DOHH2 (cell line): ENCODE measurements at regions not wholly inside any gene's neighbourhood (a gene's known extent, or its start where the extent isn't known, plus 50 kb on each side); places are given as distances from the start of the nearest gene placed in this dataset.

Experiments
- H3F3A ChIP-seq: fragments of 200-600 bp; sonication (generic), shearing (Covaris generic); 2 replicates; pipeline ENCODE4 v1.6.0; 2016; ENCODE audit warnings: antibody characterized with exemption, mild to moderate bottlenecking; ENCODE audit not compliant: control insufficient read depth, insufficient read depth
- H3K27ac ChIP-seq: fragments of 200-600 bp; sonication (generic); 2 replicates; pipeline ENCODE4 v1.5.1; 2014; ENCODE audit warnings: low read depth, mild to moderate bottlenecking, low read length, moderate library complexity
- H3K27me3 ChIP-seq: fragments of 200-600 bp; sonication (generic); 2 replicates; pipeline ENCODE4 v1.6.1; 2014; ENCODE audit warnings: mild to moderate bottlenecking, low read length, mixed read lengths; ENCODE audit not compliant: control insufficient read depth
- H3K36me3 ChIP-seq: fragments of 200-600 bp; sonication (generic); 2 replicates; pipeline ENCODE4 v1.6.1; 2014; ENCODE audit warnings: mild to moderate bottlenecking, low read length, moderate library complexity, mixed read lengths; ENCODE audit not compliant: control insufficient read depth
- H3K4me1 ChIP-seq: fragments of 200-600 bp; sonication (generic); 2 replicates; pipeline ENCODE4 v1.6.1; 2014; ENCODE audit warnings: mild to moderate bottlenecking, low read length, mixed read lengths; ENCODE audit not compliant: control insufficient read depth
- H3K4me2 ChIP-seq: fragments of 200-600 bp; sonication (generic); 2 replicates; pipeline ENCODE4 v1.6.0; 2014; ENCODE audit warnings: mild to moderate bottlenecking, low read length, moderate library complexity
- H3K4me3 ChIP-seq: fragments of 200-600 bp; sonication (generic); 2 replicates; pipeline ENCODE4 v1.5.1; 2014; ENCODE audit warnings: mild to moderate bottlenecking, low read length, mixed read lengths
- H3K79me2 ChIP-seq: fragments of 200-600 bp; sonication (generic); 2 replicates; pipeline ENCODE4 v1.6.1; 2014; ENCODE audit warnings: mild to moderate bottlenecking, low read length, mixed read lengths; ENCODE audit not compliant: control insufficient read depth
- H3K9me2 ChIP-seq: fragments of 200-600 bp; sonication (generic); replicated peaks from 2 replicates; pipeline ENCODE4 v1.6.1; 2014; ENCODE audit warnings: mild to moderate bottlenecking, low read length, mixed read lengths; ENCODE audit not compliant: control insufficient read depth
- H3K9me3 ChIP-seq: fragments of 200-600 bp; sonication (generic); 2 replicates; pipeline ENCODE4 v1.6.1; 2014; ENCODE audit warnings: antibody characterized with exemption, low read length, mixed read lengths; ENCODE audit not compliant: control insufficient read depth, insufficient read depth
- H4K20me1 ChIP-seq: fragments of 200-600 bp; sonication (generic); 2 replicates; pipeline ENCODE4 v1.6.0; 2014; ENCODE audit warnings: low read depth, mild to moderate bottlenecking, antibody characterized with exemption, low read length, moderate library complexity; ENCODE audit not compliant: control insufficient read depth, insufficient read depth
- EZH2phosphoT487 ChIP-seq: fragments of 200-600 bp; sonication (generic); IDR thresholded peaks from 2 replicates; pipeline ENCODE4 v1.6.1; 2017; ENCODE audit warnings: borderline replicate concordance, mild to moderate bottlenecking, antibody characterized with exemption, low read length, moderate library complexity, mixed read lengths
- TF ChIP-seq, protein P1 (sequence below): fragments of 200-600 bp; sonication (generic); IDR thresholded peaks from one replicate; pipeline ENCODE4 v1.5.1; 2014; ENCODE audit warnings: antibody characterized with exemption, mild to moderate bottlenecking, low read depth, low read length; ENCODE audit not compliant: poor library complexity, severe bottlenecking

DNA sequence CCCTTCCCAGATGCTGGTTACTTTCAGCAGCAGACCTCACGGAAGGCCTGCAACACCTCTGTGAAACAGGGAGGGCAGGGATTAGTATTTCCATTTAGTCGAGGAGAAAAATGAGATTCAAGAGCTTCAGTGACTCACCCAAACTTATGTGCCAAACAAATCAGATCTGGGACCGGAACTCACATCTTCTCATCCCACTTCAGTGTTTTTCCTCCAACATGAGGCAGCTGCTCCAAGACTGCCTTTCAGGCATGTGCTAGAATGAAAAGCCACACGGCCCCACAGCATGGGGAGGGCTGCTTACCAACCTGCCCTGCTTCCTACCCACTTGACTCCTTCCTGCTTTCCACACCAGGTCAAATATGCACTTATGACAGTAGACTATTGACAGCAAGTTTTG, 129.4 kb upstream of the SLC24A5 start:
- no peaks in the 10 kb centered on the region for H3K9me3 ChIP-seq
- no peaks in the 10 kb centered on the region for H3K79me2 ChIP-seq
- H3K4me3 ChIP-seq, result no peak overlapping the region
- TF ChIP-seq, protein P1, sequence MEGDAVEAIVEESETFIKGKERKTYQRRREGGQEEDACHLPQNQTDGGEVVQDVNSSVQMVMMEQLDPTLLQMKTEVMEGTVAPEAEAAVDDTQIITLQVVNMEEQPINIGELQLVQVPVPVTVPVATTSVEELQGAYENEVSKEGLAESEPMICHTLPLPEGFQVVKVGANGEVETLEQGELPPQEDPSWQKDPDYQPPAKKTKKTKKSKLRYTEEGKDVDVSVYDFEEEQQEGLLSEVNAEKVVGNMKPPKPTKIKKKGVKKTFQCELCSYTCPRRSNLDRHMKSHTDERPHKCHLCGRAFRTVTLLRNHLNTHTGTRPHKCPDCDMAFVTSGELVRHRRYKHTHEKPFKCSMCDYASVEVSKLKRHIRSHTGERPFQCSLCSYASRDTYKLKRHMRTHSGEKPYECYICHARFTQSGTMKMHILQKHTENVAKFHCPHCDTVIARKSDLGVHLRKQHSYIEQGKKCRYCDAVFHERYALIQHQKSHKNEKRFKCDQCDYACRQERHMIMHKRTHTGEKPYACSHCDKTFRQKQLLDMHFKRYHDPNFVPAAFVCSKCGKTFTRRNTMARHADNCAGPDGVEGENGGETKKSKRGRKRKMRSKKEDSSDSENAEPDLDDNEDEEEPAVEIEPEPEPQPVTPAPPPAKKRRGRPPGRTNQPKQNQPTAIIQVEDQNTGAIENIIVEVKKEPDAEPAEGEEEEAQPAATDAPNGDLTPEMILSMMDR, result no peak
- TF ChIP-seq EZH2phosphoT487, result no peak
- H4K20me1 ChIP-seq, result no peaks in the 10 kb centered on the region
- H3K9me2 ChIP-seq, result no peaks in the 10 kb centered on the region
- H3F3A ChIP-seq, result no peaks in the 10 kb centered on the region
- H3K27me3 ChIP-seq, result 0 out of 2 replicates have a peak, but pooled peaks cover 2% of the 10 kb centered on the region
- no peaks in the 10 kb centered on the region for H3K4me1 ChIP-seq
- no peak overlapping the region for H3K4me2 ChIP-seq
- no peaks in the 10 kb centered on the region for H3K36me3 ChIP-seq
- no peak overlapping the region for H3K27ac ChIP-seq

DNA sequence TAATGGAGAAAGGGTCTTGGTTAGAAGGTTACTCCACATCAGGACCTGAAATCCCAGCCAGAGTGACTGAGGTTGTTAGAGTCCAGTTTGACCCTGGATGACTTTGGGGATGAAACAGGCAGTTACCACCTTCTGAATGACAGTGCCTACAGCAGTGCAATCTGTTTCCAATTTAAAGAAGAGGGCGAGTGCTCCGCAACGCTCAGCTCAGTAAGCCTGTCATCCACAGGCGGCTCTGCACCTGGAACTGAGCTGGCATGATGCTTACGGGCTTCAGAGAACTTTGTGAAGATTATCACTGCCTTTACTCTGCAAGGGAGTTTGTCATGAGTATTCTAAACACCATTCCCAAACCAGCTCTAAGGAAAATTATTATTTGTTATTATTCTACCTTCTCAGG, 127.7 kb upstream of the SLC24A5 start:
- TF ChIP-seq, protein P1, result no peak
- TF ChIP-seq EZH2phosphoT487, result no peak
- Histone ChIP-seq H3K4me1 (no peaks in the 10 kb centered on the region), H3F3A (no peaks in the 10 kb centered on the region), H3K9me3 (no peaks in the 10 kb centered on the region), H3K4me2 (no peak overlapping the region), H3K4me3 (no peak overlapping the region), H3K79me2 (no peaks in the 10 kb centered on the region), H4K20me1 (no peaks in the 10 kb centered on the region), H3K36me3 (no peaks in the 10 kb centered on the region), H3K27me3 (no peaks in the 10 kb centered on the region), H3K27ac (no peak overlapping the region), H3K9me2 (no peaks in the 10 kb centered on the region)

DNA sequence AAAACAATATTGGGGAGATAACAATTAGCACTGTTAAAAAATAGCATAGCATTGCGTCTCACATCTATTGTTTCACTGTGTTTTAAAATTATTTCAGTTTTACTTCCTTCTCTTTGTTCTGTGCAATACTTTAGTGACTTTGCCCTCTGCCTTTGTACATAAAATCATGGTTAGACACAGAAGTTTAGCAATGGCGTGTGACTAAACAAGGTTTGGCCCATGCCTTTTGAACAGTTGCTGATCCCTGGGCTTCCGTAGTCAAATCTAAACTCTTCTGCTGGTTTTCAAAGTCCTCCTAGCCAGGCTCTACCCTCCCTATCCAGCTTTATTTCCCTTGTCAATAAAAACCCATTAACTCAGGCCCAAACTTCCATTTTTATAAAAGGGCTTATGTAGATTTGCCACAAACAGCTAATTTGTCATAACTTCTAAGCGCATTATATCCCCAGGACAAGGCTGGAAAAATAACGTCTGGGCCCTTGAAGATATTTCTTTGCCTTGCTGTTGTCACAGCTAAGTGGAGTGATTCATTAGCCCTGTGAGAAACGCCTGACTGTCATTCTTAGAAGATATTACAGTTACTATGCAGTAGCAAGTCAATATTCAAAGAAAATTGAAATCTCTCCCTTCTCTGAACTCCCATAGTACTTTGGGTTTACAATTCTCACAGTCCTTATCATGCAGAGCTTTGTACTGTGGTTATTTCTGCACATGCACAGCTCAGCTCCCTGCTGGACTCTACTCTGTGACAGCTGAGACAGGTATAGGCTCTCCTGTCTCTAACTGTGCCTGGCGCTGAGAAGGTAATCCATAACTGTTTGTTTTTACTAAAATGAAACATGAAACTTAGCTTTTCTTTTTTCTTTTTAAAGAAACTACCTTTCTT, 123.4 kb upstream of the SLC24A5 start:
- Histone ChIP-seq H3K27ac (no peak overlapping the region), H3K4me2 (no peak overlapping the region), H3K4me1 (peaks cover 11% of the 10 kb centered on the region), H4K20me1 (no peaks in the 10 kb centered on the region), H3F3A (no peaks in the 10 kb centered on the region), H3K36me3 (no peaks in the 10 kb centered on the region), H3K4me3 (no peak overlapping the region), H3K27me3 (no peaks in the 10 kb centered on the region), H3K79me2 (no peaks in the 10 kb centered on the region), H3K9me3 (no peaks in the 10 kb centered on the region), H3K9me2 (no peaks in the 10 kb centered on the region)
- TF ChIP-seq EZH2phosphoT487, result no peak
- TF ChIP-seq, protein P1, result no peak
